ENCODE measurements at regions not wholly inside any gene's neighbourhood (a gene's known extent, or its start where the extent isn't known, plus 50 kb on each side); places are given as distances from the start of the nearest gene placed in this dataset.

DNA sequence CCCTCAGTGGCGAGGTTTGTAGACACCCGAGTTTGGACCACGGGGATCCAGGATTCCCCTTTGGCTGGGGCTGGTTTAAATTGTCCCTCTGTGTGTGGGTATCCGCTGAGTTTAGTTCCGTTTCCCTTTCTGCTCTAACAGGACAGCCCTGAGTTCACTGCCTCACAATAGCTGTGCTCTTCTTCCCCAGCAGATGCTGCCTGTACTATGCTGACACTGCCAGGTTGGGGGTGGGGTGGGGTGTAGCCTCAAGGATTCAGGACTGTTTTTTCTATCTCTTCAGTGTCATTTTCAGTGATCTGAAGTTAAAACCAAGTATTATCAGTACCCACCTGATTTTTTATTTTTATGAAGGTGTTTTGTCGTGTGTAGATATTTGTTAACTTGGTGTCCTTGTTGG lies 655.0 kb downstream of the COL12A1 start:
- H3K27me3 ChIP-seq (ENCODE audit: insufficient read depth): no peaks in the 10 kb centered on the region
- Mint-ChIP-seq H3K36me3 (ENCODE audit: low read depth) (peaks cover 1% of the 10 kb centered on the region; the same call in 1 of the 3 replicates), H3K27me3 (ENCODE audit: insufficient read depth, low read depth, poor library complexity) (no peaks in the 10 kb centered on the region), H3K4me1 (no peaks in the 10 kb centered on the region), H3K27ac (no peak overlapping the region), H3K9me3 (peaks cover 6% of the 10 kb centered on the region), H3K4me3 (no peak overlapping the region)
- peaks cover 8% of the 10 kb centered on the region; the same call in 1 of the 2 replicates for H3K9me2 ChIP-seq (ENCODE audit: insufficient read depth)
- no peak overlapping the region for H3K27ac ChIP-seq (ENCODE audit: low read depth)
- H3K4me1 ChIP-seq (ENCODE audit: insufficient read depth): no peaks in the 10 kb centered on the region
- no peaks in the 10 kb centered on the region for H3F3A ChIP-seq (replicated peaks; ENCODE audit: low read depth)
- DNase-seq (ENCODE audit: low spot score) (no peak), ATAC-seq (peak; percentile 68)
- H3K4me2 ChIP-seq: no peak overlapping the region
- H2AFZ ChIP-seq: 0 out of 2 replicates have a peak overlapping the region, but pooled peaks have one; percentile 10
- no peaks in the 10 kb centered on the region for H4K20me1 ChIP-seq (replicated peaks; ENCODE audit: insufficient read depth)
- H3K4me3 ChIP-seq: no peak overlapping the region
- no peaks in the 10 kb centered on the region for H3K36me3 ChIP-seq (ENCODE audit: insufficient read depth)
- no peaks in the 10 kb centered on the region for H3K79me2 ChIP-seq (replicated peaks; ENCODE audit: insufficient read depth)
- TF ChIP-seq ZNF114 (CRISPR knock-in tag; IDR thresholded peaks at IDR 0.05): no peak
- TF ChIP-seq EZH2phosphoT487 (IDR thresholded peaks at IDR 0.05; ENCODE audit: unreplicated experiment): no peak
- TF ChIP-seq, protein P1, sequence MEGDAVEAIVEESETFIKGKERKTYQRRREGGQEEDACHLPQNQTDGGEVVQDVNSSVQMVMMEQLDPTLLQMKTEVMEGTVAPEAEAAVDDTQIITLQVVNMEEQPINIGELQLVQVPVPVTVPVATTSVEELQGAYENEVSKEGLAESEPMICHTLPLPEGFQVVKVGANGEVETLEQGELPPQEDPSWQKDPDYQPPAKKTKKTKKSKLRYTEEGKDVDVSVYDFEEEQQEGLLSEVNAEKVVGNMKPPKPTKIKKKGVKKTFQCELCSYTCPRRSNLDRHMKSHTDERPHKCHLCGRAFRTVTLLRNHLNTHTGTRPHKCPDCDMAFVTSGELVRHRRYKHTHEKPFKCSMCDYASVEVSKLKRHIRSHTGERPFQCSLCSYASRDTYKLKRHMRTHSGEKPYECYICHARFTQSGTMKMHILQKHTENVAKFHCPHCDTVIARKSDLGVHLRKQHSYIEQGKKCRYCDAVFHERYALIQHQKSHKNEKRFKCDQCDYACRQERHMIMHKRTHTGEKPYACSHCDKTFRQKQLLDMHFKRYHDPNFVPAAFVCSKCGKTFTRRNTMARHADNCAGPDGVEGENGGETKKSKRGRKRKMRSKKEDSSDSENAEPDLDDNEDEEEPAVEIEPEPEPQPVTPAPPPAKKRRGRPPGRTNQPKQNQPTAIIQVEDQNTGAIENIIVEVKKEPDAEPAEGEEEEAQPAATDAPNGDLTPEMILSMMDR (conservative IDR thresholded peaks at IDR 0.05; ENCODE audit: low read depth in 2 of 2): no peak
- TF ChIP-seq STAT1 (IDR thresholded peaks at IDR 0.05; ENCODE audit: unreplicated experiment): no peak
- TF ChIP-seq, protein P2, sequence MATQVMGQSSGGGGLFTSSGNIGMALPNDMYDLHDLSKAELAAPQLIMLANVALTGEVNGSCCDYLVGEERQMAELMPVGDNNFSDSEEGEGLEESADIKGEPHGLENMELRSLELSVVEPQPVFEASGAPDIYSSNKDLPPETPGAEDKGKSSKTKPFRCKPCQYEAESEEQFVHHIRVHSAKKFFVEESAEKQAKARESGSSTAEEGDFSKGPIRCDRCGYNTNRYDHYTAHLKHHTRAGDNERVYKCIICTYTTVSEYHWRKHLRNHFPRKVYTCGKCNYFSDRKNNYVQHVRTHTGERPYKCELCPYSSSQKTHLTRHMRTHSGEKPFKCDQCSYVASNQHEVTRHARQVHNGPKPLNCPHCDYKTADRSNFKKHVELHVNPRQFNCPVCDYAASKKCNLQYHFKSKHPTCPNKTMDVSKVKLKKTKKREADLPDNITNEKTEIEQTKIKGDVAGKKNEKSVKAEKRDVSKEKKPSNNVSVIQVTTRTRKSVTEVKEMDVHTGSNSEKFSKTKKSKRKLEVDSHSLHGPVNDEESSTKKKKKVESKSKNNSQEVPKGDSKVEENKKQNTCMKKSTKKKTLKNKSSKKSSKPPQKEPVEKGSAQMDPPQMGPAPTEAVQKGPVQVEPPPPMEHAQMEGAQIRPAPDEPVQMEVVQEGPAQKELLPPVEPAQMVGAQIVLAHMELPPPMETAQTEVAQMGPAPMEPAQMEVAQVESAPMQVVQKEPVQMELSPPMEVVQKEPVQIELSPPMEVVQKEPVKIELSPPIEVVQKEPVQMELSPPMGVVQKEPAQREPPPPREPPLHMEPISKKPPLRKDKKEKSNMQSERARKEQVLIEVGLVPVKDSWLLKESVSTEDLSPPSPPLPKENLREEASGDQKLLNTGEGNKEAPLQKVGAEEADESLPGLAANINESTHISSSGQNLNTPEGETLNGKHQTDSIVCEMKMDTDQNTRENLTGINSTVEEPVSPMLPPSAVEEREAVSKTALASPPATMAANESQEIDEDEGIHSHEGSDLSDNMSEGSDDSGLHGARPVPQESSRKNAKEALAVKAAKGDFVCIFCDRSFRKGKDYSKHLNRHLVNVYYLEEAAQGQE (IDR thresholded peaks at IDR 0.05; ENCODE audit: unreplicated experiment): no peak
- no peak for TF ChIP-seq JUNB (IDR thresholded peaks at IDR 0.05; ENCODE audit: unreplicated experiment)

- Histone ChIP-seq H3F3A (replicated peaks; ENCODE audit: low read depth) (no peaks in the 10 kb centered on the region), H3K4me1 (ENCODE audit: insufficient read depth) (no peaks in the 10 kb centered on the region), H3K9me2 (ENCODE audit: insufficient read depth) (peaks cover 7% of the 10 kb centered on the region; the same call in 1 of the 2 replicates), H3K27me3 (ENCODE audit: insufficient read depth) (no peaks in the 10 kb centered on the region), H3K4me3 (no peak overlapping the region), H4K20me1 (replicated peaks; ENCODE audit: insufficient read depth) (no peaks in the 10 kb centered on the region), H3K79me2 (replicated peaks; ENCODE audit: insufficient read depth) (no peaks in the 10 kb centered on the region), H3K36me3 (ENCODE audit: insufficient read depth) (no peaks in the 10 kb centered on the region), H2AFZ (no peak overlapping the region), H3K27ac (ENCODE audit: low read depth) (no peak overlapping the region), H3K4me2 (no peak overlapping the region)
- peak; percentile 93 for ATAC-seq
- DNase-seq (ENCODE audit: low spot score): peak; percentile 49
- Mint-ChIP-seq H3K9me3 (peaks cover 12% of the 10 kb centered on the region), H3K36me3 (ENCODE audit: low read depth) (peaks cover 10% of the 10 kb centered on the region; the same call in 2 of the 3 replicates), H3K27me3 (ENCODE audit: insufficient read depth, low read depth, poor library complexity) (no peaks in the 10 kb centered on the region), H3K4me1 (no peaks in the 10 kb centered on the region), H3K4me3 (no peak overlapping the region), H3K27ac (no peak overlapping the region)
- TF ChIP-seq, protein P1 (conservative IDR thresholded peaks at IDR 0.05; ENCODE audit: low read depth in 2 of 2): peak; percentile 23 to 24; a peak in 2 of 4 replicates
- TF ChIP-seq JUNB (IDR thresholded peaks at IDR 0.05; ENCODE audit: unreplicated experiment): no peak
These were observed 656.1 kb downstream of the COL12A1 start for GRCh38 chr6:74549746-74550145.

Measured in GM23338 (cell line).